GM13976 (cell line): ENCODE measurements at regions not wholly inside any gene's neighbourhood (a gene's known extent, or its start where the extent isn't known, plus 50 kb on each side); places are given as distances from the start of the nearest gene placed in this dataset.

Source experiments
- DNase-seq: peaks from one replicate; pipeline ENCODE4 v3.0.0; 2012; ENCODE audit warnings: low spot score
- CTCF ChIP-seq: IDR thresholded peaks from 2 replicates; pipeline ENCODE4 v1.5.1; 2012; ENCODE audit warnings: borderline replicate concordance, mild to moderate bottlenecking; ENCODE audit not compliant: insufficient read depth; ENCODE audit errors: extremely low read depth, missing control alignments, control extremely low read depth
- in situ Hi-C: fragments of 300-500 bp; cut with MboI; formaldehyde crosslinking; loops from one replicate; pipeline ENCODE4 v1.12.0; 2022; ENCODE audit warnings: low sequenced_read_pairs, mixed read lengths, inconsistent platforms; ENCODE audit not compliant: unreplicated experiment

DNA sequence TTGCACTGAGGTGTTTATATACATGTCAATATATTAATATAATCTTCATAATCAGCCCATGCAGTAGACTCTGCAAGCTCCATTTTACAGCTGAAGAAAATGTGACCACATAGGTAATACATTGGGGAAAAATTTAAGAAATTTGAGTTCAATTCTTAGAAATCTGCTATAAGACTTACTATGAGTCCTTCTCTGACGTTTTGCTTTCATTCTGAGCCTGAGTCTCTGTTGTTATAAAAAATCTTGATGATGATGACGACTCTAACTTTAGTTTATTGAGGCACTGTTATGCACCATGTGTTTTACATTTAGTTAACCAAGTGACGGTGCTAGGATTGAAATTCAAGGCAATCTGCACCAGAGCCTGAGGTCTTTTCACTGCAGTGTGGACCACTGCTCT is 370.3 kb upstream of the PPP1R2C start:
- in situ Hi-C loops = no loop called here
- TF ChIP-seq CTCF = no peak
- DNase-seq = no peak

DNA sequence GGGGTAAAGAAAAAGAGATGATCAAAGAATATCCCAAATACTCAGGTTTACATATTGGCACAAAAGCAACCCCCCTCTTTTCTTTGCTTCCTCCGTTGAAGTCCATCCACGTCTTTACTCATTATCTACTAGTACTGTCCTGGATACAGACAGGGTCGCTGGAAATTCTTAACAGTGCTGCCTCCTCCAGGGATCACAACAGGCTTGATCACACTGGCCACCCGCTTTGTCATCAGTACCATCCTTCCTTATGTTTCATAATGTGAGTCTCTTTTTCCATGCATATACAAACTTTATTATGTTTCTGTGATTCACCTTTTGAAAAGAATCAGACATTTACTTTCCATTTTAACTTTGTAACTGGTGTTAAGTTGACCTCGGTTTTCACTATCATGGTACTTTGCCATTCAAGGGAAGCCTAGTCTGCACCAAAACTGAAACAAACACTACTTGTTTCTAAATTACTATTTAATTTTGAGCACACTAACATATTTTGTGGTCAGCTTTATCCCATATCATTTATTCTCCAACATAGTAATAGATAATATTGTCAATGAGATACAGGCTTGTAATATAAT is 387.5 kb upstream of the PPP1R2C start:
- DNase-seq = no peak
- in situ Hi-C loops = no loop called here
- no peak for TF ChIP-seq CTCF

DNA sequence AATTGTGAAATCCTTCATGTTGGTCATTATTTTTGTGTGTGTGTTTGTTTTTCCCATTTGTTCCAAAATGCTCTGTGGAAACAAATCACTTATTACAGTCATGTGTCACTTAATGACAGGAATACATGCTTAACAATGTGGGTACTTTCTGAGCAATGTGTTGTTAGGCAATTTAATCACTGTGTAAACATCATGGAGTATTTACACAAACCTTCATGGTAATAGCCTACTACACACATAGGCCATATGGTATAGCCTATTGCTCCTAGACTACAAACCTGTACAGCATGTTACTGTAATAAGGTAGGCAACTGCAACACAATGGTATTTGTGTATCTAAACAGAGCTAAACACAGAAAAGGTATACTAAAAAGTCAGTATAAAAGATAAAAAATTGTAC is 388.9 kb upstream of the PPP1R2C start:
- no peak for TF ChIP-seq CTCF
- no peak for DNase-seq
- in situ Hi-C loops = no loop called here

- in situ Hi-C loops = no loop called here
- no peak for TF ChIP-seq CTCF
- DNase-seq = no peak
These were observed 397.5 kb upstream of the PPP1R2C start for GRCh38 chrX:43175434-43175833.

DNA sequence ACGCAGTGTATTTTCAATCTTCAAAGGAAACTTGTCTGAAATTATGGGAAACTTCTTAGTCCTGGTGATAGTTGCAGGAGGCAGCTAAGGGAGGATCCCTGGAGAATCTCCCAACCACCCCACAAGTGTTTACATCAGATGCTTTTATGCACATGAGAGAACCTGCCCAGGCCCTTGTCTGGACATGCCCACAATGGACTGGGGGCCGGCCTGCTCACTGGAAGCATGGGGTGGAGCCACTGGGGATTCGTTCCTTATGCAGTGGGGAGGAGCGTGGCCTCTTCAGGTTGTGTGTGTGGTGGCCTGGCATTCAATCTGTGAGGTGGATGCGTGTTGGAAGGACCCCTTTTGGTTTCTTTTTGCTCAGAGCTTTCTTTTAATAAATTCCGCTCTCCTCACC is 398.7 kb upstream of the PPP1R2C start:
- no peak for TF ChIP-seq CTCF
- DNase-seq = no peak
- in situ Hi-C loops = no loop called here

- no peak for TF ChIP-seq CTCF
- in situ Hi-C loops = no loop called here
- no peak for DNase-seq
These were observed 410.3 kb upstream of the PPP1R2C start for GRCh38 chrX:43188296-43188695.

DNA sequence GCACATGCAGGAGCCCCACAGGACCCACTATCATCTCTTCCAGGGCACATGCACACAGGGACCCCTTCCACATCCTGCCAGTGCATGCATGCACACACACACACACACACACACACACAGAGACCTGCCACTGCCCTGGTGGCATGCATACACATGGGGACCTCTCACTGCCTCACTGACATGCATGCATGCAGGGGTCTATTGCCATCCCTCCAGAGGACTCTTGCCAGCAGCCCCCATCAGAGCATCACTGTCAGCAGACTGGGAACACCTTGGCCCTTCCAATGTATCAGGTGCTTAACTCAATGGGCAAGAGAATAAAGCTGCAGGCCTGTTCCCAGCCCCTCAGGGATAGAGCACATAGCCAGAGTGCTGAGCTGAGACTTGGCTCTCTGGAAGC is 433.6 kb upstream of the PPP1R2C start:
- DNase-seq = no peak
- in situ Hi-C loops = no loop called here
- TF ChIP-seq CTCF = no peak
